KMS-11 (cell line): ENCODE measurements at regions not wholly inside any gene's neighbourhood (a gene's known extent, or its start where the extent isn't known, plus 50 kb on each side); places are given as distances from the start of the nearest gene placed in this dataset.

Source experiments
- H2AFZ ChIP-seq: fragments of 200-600 bp; sonication (generic); 2 replicates; pipeline ENCODE4 v1.6.1; 2016; ENCODE audit warnings: antibody characterized with exemption, mixed run types, low read depth
- H3K27ac ChIP-seq: fragments of 200-600 bp; sonication (generic); 2 replicates; pipeline ENCODE4 v1.6.1; 2016; ENCODE audit warnings: mild to moderate bottlenecking, mixed run types
- H3K27me3 ChIP-seq: fragments of 200-600 bp; sonication (generic); 2 replicates; pipeline ENCODE4 v1.6.1; 2017; ENCODE audit warnings: mild to moderate bottlenecking, low read depth, mixed run types, moderate library complexity; ENCODE audit not compliant: insufficient read depth
- H3K36me3 ChIP-seq: fragments of 200-600 bp; sonication (generic); 2 replicates; pipeline ENCODE4 v1.6.1; 2017; ENCODE audit warnings: mild to moderate bottlenecking, mixed run types; ENCODE audit not compliant: insufficient read depth
- H3K4me1 ChIP-seq: fragments of 200-600 bp; sonication (generic); 2 replicates; pipeline ENCODE4 v1.6.1; 2016; ENCODE audit warnings: mild to moderate bottlenecking, low read depth, mixed run types; ENCODE audit not compliant: poor library complexity, severe bottlenecking
- H3K4me2 ChIP-seq: fragments of 200-600 bp; sonication (generic); 2 replicates; pipeline ENCODE4 v1.7.0; 2016; ENCODE audit warnings: mild to moderate bottlenecking, mixed run types
- H3K4me3 ChIP-seq: fragments of 200-600 bp; sonication (generic); IDR thresholded peaks from 2 replicates; pipeline ENCODE4 v1.6.1; 2017; ENCODE audit warnings: low read depth, low read length, mixed read lengths; ENCODE audit not compliant: insufficient read depth
- H3K79me2 ChIP-seq: fragments of 200-600 bp; sonication (generic); 2 replicates; pipeline ENCODE4 v1.6.1; 2016; ENCODE audit warnings: low read depth, mixed run types; ENCODE audit not compliant: insufficient read depth
- H3K9ac ChIP-seq: fragments of 200-600 bp; sonication (generic); 2 replicates; pipeline ENCODE4 v1.6.1; 2016; ENCODE audit warnings: mild to moderate bottlenecking, mixed run types
- H4K20me1 ChIP-seq: fragments of 200-600 bp; sonication (generic); 2 replicates; pipeline ENCODE4 v1.6.1; 2016; ENCODE audit warnings: mild to moderate bottlenecking, mixed run types; ENCODE audit not compliant: insufficient read depth
- TF ChIP-seq, protein P1 (sequence below): fragments of 200-600 bp; sonication (generic); conservative IDR thresholded peaks from 2 replicates; pipeline ENCODE4 v1.6.1; 2017; ENCODE audit warnings: low read depth, mild to moderate bottlenecking, antibody characterized with exemption, low read length, moderate library complexity, mixed read lengths

- H3K79me2 ChIP-seq, result no peaks in the 10 kb centered on the region
- no peaks in the 10 kb centered on the region for H3K27me3 ChIP-seq
- no peaks in the 10 kb centered on the region for H4K20me1 ChIP-seq
- no peak overlapping the region for H3K4me2 ChIP-seq
- TF ChIP-seq, protein P1, sequence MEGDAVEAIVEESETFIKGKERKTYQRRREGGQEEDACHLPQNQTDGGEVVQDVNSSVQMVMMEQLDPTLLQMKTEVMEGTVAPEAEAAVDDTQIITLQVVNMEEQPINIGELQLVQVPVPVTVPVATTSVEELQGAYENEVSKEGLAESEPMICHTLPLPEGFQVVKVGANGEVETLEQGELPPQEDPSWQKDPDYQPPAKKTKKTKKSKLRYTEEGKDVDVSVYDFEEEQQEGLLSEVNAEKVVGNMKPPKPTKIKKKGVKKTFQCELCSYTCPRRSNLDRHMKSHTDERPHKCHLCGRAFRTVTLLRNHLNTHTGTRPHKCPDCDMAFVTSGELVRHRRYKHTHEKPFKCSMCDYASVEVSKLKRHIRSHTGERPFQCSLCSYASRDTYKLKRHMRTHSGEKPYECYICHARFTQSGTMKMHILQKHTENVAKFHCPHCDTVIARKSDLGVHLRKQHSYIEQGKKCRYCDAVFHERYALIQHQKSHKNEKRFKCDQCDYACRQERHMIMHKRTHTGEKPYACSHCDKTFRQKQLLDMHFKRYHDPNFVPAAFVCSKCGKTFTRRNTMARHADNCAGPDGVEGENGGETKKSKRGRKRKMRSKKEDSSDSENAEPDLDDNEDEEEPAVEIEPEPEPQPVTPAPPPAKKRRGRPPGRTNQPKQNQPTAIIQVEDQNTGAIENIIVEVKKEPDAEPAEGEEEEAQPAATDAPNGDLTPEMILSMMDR, result no peak
- no peak overlapping the region for H3K4me3 ChIP-seq
- no peaks in the 10 kb centered on the region for H3K36me3 ChIP-seq
- no peak overlapping the region for H3K9ac ChIP-seq
- H2AFZ ChIP-seq, result no peak overlapping the region
- no peaks in the 10 kb centered on the region for H3K4me1 ChIP-seq
- H3K27ac ChIP-seq, result no peak overlapping the region
Observed at GRCh38 chr10:44834131-44834530, 77.0 kb upstream of the TMEM72 start.

GRCh38 chr10:44835300-44835699 is 75.8 kb upstream of the TMEM72 start:
- no peaks in the 10 kb centered on the region for H4K20me1 ChIP-seq
- no peak overlapping the region for H3K27ac ChIP-seq
- no peaks in the 10 kb centered on the region for H3K36me3 ChIP-seq
- H3K4me1 ChIP-seq, result no peaks in the 10 kb centered on the region
- TF ChIP-seq, protein P1, result no peak
- H3K27me3 ChIP-seq, result no peaks in the 10 kb centered on the region
- H3K4me3 ChIP-seq, result no peak overlapping the region
- no peak overlapping the region for H2AFZ ChIP-seq
- no peak overlapping the region for H3K9ac ChIP-seq
- H3K4me2 ChIP-seq, result no peak overlapping the region
- no peaks in the 10 kb centered on the region for H3K79me2 ChIP-seq

DNA sequence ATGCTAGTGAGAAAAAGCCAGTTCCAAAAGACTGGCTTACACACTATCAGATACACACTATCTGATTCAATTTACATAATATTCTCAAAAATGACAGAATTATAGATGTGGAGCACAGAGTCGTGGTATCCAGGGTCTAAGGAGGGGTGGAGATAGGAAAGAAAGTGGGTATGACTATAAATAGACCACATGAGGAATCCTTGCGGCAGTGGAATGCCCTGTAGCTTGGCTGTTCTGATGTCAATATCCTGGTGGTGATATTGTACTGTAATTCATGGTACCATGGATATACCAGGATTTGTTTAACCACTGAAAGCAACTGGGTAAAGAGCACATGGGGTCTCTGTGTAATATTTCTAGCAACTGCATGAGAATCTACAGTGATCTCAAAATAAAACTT is 67.7 kb upstream of the TMEM72 start:
- H3K9ac ChIP-seq, result no peak overlapping the region
- no peak overlapping the region for H3K27ac ChIP-seq
- no peaks in the 10 kb centered on the region for H3K27me3 ChIP-seq
- no peaks in the 10 kb centered on the region for H3K36me3 ChIP-seq
- H3K79me2 ChIP-seq, result no peaks in the 10 kb centered on the region
- no peak overlapping the region for H3K4me2 ChIP-seq
- H3K4me3 ChIP-seq, result no peak overlapping the region
- TF ChIP-seq, protein P1, result no peak
- H3K4me1 ChIP-seq, result no peaks in the 10 kb centered on the region
- H2AFZ ChIP-seq, result no peak overlapping the region
- H4K20me1 ChIP-seq, result no peaks in the 10 kb centered on the region

DNA sequence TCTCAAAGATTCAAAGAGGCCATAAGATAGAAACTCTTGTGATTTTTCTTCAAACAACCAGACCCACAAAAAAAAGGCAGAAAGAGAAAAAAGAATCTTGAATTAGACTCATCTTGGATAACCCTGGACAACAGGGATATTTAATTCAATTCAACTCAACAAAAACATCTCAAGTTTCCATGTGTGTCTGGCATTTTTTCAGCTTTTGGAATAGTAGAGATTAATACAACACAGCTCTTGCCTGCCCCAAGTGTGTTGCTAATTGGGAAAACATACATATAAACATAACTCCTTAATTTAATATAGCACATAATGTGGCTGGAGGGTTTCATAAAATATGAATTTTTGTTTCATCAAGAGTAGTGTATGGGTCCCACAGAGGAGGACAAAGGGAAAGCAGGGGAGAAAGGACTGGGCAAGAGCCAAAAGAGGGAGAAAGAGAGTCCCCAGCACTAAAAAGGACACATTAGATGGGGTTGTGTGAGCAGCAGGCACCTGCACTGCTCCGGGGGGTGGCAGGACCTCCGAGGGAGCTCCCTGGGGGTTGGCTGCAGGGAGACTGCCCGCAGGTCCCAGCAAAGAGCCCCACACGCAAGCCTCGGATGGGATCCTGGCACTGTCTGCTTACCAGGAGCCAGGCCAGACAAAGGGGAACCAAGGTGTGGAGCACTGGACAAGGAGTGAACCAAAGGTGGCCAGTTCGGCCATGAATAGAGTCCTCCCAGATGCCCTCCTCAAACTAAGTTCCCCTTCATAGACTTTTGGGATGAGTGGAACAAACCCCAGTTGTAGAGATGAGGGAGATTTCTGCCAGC is 65.6 kb upstream of the TMEM72 start:
- no peak overlapping the region for H3K27ac ChIP-seq
- H3K4me2 ChIP-seq, result no peak overlapping the region
- H3K79me2 ChIP-seq, result no peaks in the 10 kb centered on the region
- no peaks in the 10 kb centered on the region for H4K20me1 ChIP-seq
- H3K9ac ChIP-seq, result no peak overlapping the region
- H3K27me3 ChIP-seq, result no peaks in the 10 kb centered on the region
- H3K4me1 ChIP-seq, result no peaks in the 10 kb centered on the region
- TF ChIP-seq, protein P1, result no peak
- H2AFZ ChIP-seq, result no peak overlapping the region
- no peak overlapping the region for H3K4me3 ChIP-seq
- H3K36me3 ChIP-seq, result no peaks in the 10 kb centered on the region
